GM04504 (cell line): ENCODE measurements at regions not wholly inside any gene's neighbourhood (a gene's known extent, or its start where the extent isn't known, plus 50 kb on each side); places are given as distances from the start of the nearest gene placed in this dataset.
"Not testable (repeated sequence)": the region's sequence is repeated elsewhere in the genome, so short reads cannot be mapped to it uniquely, and the experiment has no call there.

Experiments
- DNase-seq: peaks from one replicate; pipeline ENCODE4 v3.0.0-alpha.2; 2012; ENCODE audit warnings: low read depth

GRCh38 chr2:192615105-192615504, 420.4 kb upstream of the TMEFF2 start:
- no peak for DNase-seq

DNA sequence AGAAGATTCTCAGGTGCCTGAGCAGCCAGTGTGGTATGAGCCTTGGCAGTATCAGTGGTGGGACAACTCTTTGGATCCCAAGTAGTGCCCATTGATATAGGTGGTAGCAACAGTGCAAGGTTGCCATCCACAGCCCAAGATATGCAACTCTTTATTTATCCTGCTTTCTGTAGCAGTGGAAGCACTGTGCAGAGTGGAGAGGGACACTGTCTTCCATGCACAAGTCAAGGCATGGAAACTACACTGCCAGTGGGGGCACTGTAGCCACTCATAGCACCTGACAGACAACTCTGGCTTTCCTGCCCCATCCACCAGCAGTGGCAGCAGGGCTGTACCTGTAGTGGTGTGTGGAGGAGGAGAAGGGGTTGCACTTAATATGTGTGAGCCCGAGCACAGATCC, 409.6 kb upstream of the TMEFF2 start:
- no peak for DNase-seq

GRCh38 chr2:192598649-192599048, 403.9 kb upstream of the TMEFF2 start:
- DNase-seq = not testable (repeated sequence)

DNA sequence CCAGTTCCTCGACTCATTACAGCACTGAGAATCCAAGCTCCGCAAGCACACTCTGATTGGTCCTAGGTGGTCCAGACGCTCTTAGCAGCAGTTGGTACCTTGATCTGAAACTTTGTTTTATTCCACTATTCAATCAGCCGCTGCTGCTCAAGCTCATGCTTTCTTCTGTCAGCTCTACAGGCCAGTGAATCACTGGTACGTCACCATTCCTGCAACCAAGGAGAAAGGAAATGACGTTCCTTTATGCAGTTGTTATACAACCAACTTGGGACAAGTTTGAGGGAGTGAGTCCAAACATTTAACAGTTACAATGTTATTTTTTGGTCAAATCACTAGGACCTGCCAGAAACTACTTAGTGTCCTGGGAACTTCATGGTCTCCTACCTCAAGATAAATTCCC, 398.8 kb upstream of the TMEFF2 start:
- no peak for DNase-seq

DNA sequence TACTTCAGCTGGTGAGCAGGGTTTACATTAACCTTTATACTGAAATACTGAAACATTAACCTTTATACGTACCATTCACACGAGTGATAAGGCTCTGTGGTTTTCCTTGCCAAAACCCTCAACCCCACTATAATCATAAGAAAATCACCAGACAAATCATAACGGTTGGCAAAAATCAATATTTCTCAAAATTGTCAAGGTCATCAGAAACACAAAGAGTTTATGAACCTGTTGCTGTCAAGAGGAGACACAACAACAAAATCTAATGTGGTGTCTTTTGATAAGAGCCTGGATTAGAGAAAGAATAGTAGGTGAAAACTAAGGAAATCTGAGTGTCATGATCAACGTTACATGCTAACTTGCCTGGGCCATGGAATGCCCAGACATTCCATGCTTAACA, 396.9 kb upstream of the TMEFF2 start:
- DNase-seq = no peak

- DNase-seq = no peak
These were observed 390.7 kb upstream of the TMEFF2 start for GRCh38 chr2:192585418-192585817.

GRCh38 chr2:192584976-192585375, 390.2 kb upstream of the TMEFF2 start:
- no peak for DNase-seq

DNA sequence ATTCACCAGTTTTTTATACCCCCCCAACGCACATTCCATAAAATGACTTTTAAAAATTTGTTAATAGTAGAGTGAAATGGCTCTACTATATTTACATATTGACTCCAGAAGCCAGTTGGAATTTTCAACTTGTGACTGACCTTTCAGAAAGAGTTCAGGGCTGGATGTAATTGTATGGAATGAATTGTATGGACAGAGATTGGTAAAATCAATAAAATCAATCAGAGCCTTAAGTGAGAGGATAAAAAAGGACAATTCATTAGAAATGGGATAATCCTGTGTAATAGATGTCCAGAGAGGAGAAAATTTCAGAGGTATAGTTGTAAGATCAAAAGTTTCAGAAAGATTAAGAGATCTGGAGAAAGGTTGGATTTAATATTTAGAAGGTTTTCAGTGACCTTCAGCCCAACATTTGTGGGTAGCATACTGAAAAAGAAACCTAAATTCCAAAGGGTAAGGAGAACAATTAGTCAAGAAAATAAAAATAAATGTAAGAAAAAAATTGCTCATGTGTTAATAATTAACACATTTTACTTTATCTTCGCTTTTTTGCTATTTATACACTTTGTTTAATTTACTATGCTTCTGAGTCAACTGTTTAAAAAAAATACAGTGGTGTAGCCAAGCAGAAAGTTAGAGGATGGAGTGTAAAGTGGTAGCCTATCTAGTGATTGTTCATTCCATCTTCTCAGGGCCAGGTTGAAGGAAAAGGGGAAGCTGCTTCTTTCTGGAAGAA, 385.4 kb upstream of the TMEFF2 start:
- DNase-seq = no peak

- DNase-seq = no peak
These were observed 384.0 kb upstream of the TMEFF2 start for GRCh38 chr2:192578780-192579179.

- no peak for DNase-seq
These were observed 383.0 kb upstream of the TMEFF2 start for GRCh38 chr2:192577706-192578105.

GRCh38 chr2:192574552-192574951, 379.8 kb upstream of the TMEFF2 start:
- DNase-seq = no peak

DNA sequence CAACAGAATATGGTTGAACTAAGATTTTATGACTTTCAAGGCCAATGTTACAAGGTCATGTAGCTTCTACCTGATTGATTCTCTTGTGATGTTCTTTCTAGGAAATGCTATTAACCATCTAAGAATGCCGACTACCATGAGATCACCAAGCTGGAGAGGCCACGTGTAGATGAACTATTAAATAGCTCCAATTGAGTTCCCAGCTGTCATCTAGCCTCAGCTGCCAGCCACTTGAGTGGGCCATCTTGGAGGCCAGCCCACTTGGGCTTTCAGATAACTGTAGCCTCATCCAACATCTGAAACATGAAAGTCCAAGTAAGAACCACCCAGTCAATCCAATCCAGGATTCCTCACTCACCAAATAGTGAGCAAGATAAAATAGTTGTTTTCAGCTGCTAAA, 376.9 kb upstream of the TMEFF2 start:
- DNase-seq = no peak

- DNase-seq = no peak
These were observed 376.1 kb upstream of the TMEFF2 start for GRCh38 chr2:192570788-192571187.

- DNase-seq = no peak
These were observed 372.1 kb upstream of the TMEFF2 start for GRCh38 chr2:192566863-192567262.

GRCh38 chr2:192560326-192560725, 365.6 kb upstream of the TMEFF2 start:
- DNase-seq = no peak

DNA sequence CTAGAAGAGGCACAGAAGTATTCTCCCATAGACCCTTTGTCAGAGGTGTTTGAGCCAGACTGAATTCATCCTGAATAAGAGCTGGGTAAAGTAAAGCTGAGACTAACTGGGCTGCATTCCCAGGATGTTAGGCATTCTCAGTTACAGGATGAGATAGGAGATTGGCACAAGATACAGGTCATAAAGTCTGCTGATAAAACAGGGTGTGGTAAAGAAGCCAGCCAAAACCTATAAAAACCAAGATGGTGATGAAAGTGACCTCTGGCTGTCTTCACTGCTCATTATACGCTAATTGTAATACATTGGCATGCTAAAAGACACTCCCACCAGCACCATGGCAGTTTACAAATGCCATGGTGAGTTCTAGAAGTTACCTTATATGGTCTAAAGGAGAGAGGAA, 364.9 kb upstream of the TMEFF2 start:
- DNase-seq = no peak

GRCh38 chr2:192558637-192559036, 363.9 kb upstream of the TMEFF2 start:
- DNase-seq = no peak

GRCh38 chr2:192555740-192556139, 361.0 kb upstream of the TMEFF2 start:
- DNase-seq = no peak

- DNase-seq = no peak
These were observed 357.0 kb upstream of the TMEFF2 start for GRCh38 chr2:192551760-192552159.

DNA sequence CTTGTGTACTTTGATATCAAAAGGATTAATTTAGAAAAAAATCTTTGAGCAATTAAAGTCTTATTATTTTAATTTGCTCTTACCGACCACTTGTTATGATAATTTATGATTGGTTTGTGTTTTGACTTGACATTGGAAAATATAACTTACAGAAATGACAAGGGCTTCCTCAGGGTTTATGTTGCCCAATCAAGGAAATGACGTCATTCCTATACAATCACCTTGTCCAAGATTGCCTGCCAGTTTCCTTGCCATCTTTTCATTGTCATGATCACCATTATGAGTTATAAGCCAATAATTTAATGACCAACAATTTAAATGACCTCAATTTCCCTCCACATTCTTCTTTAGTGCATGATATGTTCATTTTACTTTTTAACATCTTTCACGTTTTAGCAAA, 351.8 kb upstream of the TMEFF2 start:
- no peak for DNase-seq

GRCh38 chr2:192544371-192544955, 349.7 kb upstream of the TMEFF2 start:
- no peak for DNase-seq

- DNase-seq = not testable (repeated sequence)
These were observed 347.7 kb upstream of the TMEFF2 start for GRCh38 chr2:192542148-192543066.

DNA sequence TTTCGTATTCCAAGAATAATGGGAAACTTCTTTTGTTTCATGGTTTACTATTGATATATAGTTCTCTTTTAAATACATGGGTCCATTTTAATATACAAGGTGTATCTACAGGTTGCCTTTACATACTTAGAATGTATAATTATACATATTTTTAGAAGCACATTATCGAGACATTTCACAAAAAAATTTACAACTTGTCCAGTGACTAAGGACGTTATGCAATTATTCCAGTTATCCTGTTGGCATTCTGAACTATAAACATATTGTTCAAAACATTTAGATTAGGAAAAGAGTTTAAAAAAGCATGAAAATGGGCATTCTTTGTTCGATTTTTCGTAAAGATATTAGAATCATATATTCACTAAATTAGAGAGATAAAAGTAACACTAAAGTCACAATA, 344.6 kb upstream of the TMEFF2 start:
- no peak for DNase-seq
